H1 (cell line): ENCODE measurements at regions not wholly inside any gene's neighbourhood (a gene's known extent, or its start where the extent isn't known, plus 50 kb on each side); places are given as distances from the start of the nearest gene placed in this dataset.

ENCODE experiments used
- CTCF ChIA-PET: fragments of 300-600 bp; sonication (Branson Sonifier 250); formaldehyde crosslinking; loops from one replicate; lab custom pipeline; 2021; ENCODE audit not compliant: partially characterized antibody; lab: Charles Lee
- POLR2A ChIA-PET: fragments of 300-600 bp; sonication (Branson Sonifier 250); formaldehyde crosslinking; loops from one replicate; lab custom pipeline; 2021; ENCODE audit warnings: inconsistent platforms; ENCODE audit not compliant: partially characterized antibody; lab: Charles Lee
- DNase-seq, 2 experiments: peaks; one replicate each; pipeline versions ENCODE4 v3.0.0 to v3.0.0-alpha.2; 2010 to 2022; ENCODE audit warnings: low spot score in 2 of 2, low read depth in 1 of 2, mixed read lengths in 1 of 2
- FAIRE-seq: peaks from 2 replicates; lab custom pipeline; 2011; peaks lifted over from hg19 to GRCh38; lab: Jason Lieb, UNC
- H2AFZ ChIP-seq: 2 replicates; pipeline ENCODE4 v1.8.1; 2012; ENCODE audit warnings: low read length, inconsistent platforms
- H2AK5ac ChIP-seq: 2 replicates; pipeline ENCODE4 v1.6.1; 2013; ENCODE audit warnings: low read depth, low read length
- H2BK120ac ChIP-seq: replicated peaks from 2 replicates; pipeline ENCODE3; 2013; ENCODE audit warnings: low read depth, low read length, inconsistent platforms
- H2BK12ac ChIP-seq: 2 replicates; pipeline ENCODE4 v1.6.1; 2013; ENCODE audit warnings: low read depth, low read length
- H2BK15ac ChIP-seq: 2 replicates; pipeline ENCODE4 v1.6.1; 2013; ENCODE audit warnings: low read length
- H2BK20ac ChIP-seq: 2 replicates; pipeline ENCODE4 v1.6.1; 2013; ENCODE audit warnings: low read length
- H2BK5ac ChIP-seq: 2 replicates; pipeline ENCODE4 v1.6.1; 2013; ENCODE audit warnings: low read depth, low read length
- H3K14ac ChIP-seq: 2 replicates; pipeline ENCODE4 v1.6.1; 2013; ENCODE audit warnings: inconsistent platforms; ENCODE audit not compliant: insufficient read length
- H3K18ac ChIP-seq: 2 replicates; pipeline ENCODE4 v1.6.1; 2013; ENCODE audit warnings: low read length; ENCODE audit errors: extremely low read depth
- H3K23ac ChIP-seq: 2 replicates; pipeline ENCODE4 v1.6.1; 2013; ENCODE audit warnings: inconsistent platforms; ENCODE audit not compliant: insufficient read length
- H3K23me2 ChIP-seq: 2 replicates; pipeline ENCODE4 v1.6.1; 2013; ENCODE audit warnings: low read depth, low read length
- H3K27ac ChIP-seq: 2 replicates; pipeline ENCODE4 v1.6.1; 2011; ENCODE audit warnings: low read depth, low read length, inconsistent platforms
- H3K27me3 ChIP-seq, 4 experiments: replicated peaks in 1 of 4; 1 replicate in 1 of 4; 2 replicates in 3 of 4; pipeline versions ENCODE4 v1.6.1 to v1.8.1; 2011 to 2013; ENCODE audit warnings: low read length in 3 of 4, mild to moderate bottlenecking in 3 of 4, inconsistent platforms in 2 of 4, mixed read lengths in 2 of 4, moderate library complexity in 1 of 4; ENCODE audit not compliant: control insufficient read depth in 3 of 4, insufficient read depth in 3 of 4; ENCODE audit errors: extremely low read depth in 1 of 4
- H3K36me3 ChIP-seq, 4 experiments: 2 replicates each; pipeline versions ENCODE4 v1.6.1 to v1.8.1; 2011 to 2013; ENCODE audit warnings: mild to moderate bottlenecking in 4 of 4, low read length in 3 of 4, moderate library complexity in 2 of 4, control low read depth in 1 of 4, inconsistent platforms in 1 of 4; ENCODE audit not compliant: insufficient read depth in 4 of 4, control insufficient read depth in 2 of 4
- H3K4ac ChIP-seq: replicated peaks from 2 replicates; pipeline ENCODE3; 2013; ENCODE audit warnings: low read length, low read depth, mixed read lengths, inconsistent platforms; ENCODE audit not compliant: insufficient read length
- H3K4me1 ChIP-seq, 4 experiments: replicated peaks in 1 of 4; 1 replicate in 1 of 4; 2 replicates in 3 of 4; pipeline versions ENCODE4 v1.6.1 to v1.8.1; 2011 to 2013; ENCODE audit warnings: low read length in 3 of 4, inconsistent platforms in 2 of 4, mixed read lengths in 1 of 4; ENCODE audit not compliant: insufficient read depth in 4 of 4, control insufficient read depth in 3 of 4
- H3K4me2 ChIP-seq, 2 experiments: 2 replicates each; pipeline versions ENCODE4 v1.6.1 to v1.8.1; 2011 to 2013; ENCODE audit warnings: low read depth in 2 of 2, low read length in 2 of 2, control low read depth in 1 of 2, inconsistent platforms in 1 of 2, mild to moderate bottlenecking in 1 of 2; ENCODE audit not compliant: insufficient read depth in 1 of 2
- H3K4me3 ChIP-seq, 4 experiments: fragments of 200-600, 300-600 bp in 1 of 4; sonication (generic), shearing (Covaris generic), sonication (Bioruptor Twin) in 1 of 4; 2 replicates each; pipeline versions ENCODE4 v1.5.1 to v1.8.1; 2011 to 2016; ENCODE audit warnings: low read length in 4 of 4, low read depth in 3 of 4, control low read depth in 2 of 4, inconsistent platforms in 2 of 4, mild to moderate bottlenecking in 2 of 4, mixed read lengths in 1 of 4, moderate library complexity in 1 of 4; ENCODE audit not compliant: insufficient read depth in 2 of 4; ENCODE audit errors: extremely low read depth in 1 of 4
- H3K56ac ChIP-seq: replicated peaks from 2 replicates; pipeline ENCODE3; 2013; ENCODE audit warnings: low read depth, mild to moderate bottlenecking, mixed read lengths, low read length, inconsistent platforms; ENCODE audit not compliant: insufficient read length
- H3K79me1 ChIP-seq: 2 replicates; pipeline ENCODE4 v1.6.1; 2013; ENCODE audit warnings: low read depth, low read length, control low read depth
- H3K79me2 ChIP-seq, 2 experiments: 2 replicates each; pipeline versions ENCODE4 v1.6.1 to v1.8.1; 2012 to 2013; ENCODE audit warnings: low read length in 2 of 2, mild to moderate bottlenecking in 2 of 2, inconsistent platforms in 1 of 2; ENCODE audit not compliant: insufficient read depth in 2 of 2, control insufficient read depth in 1 of 2
- H3K9ac ChIP-seq, 4 experiments: replicated peaks in 1 of 4; 1 replicate in 1 of 4; 2 replicates in 3 of 4; pipeline versions ENCODE4 v1.6.1 to v1.8.1; 2011 to 2013; ENCODE audit warnings: low read depth in 3 of 4, low read length in 3 of 4, control low read depth in 2 of 4, mild to moderate bottlenecking in 2 of 4, moderate library complexity in 2 of 4, inconsistent platforms in 1 of 4; ENCODE audit errors: extremely low read depth in 1 of 4
- H3K9me3 ChIP-seq, 2 experiments: 2 replicates each; pipeline versions ENCODE4 v1.6.1 to v1.8.1; 2012 to 2013; ENCODE audit warnings: mild to moderate bottlenecking in 2 of 2, moderate library complexity in 2 of 2, control low read depth in 1 of 2, inconsistent platforms in 1 of 2, low read depth in 1 of 2, low read length in 1 of 2, mixed read lengths in 1 of 2; ENCODE audit not compliant: insufficient read depth in 2 of 2
- H4K20me1 ChIP-seq, 2 experiments: replicated peaks in 1 of 2; 2 replicates each; pipeline versions ENCODE3 to v1.8.1; 2011 to 2013; ENCODE audit warnings: inconsistent platforms in 2 of 2, low read length in 2 of 2, mild to moderate bottlenecking in 1 of 2; ENCODE audit not compliant: insufficient read depth in 2 of 2, control insufficient read depth in 1 of 2
- H4K5ac ChIP-seq: 2 replicates; pipeline ENCODE4 v1.6.1; 2013; ENCODE audit warnings: low read length, low read depth, mixed read lengths, inconsistent platforms; ENCODE audit not compliant: insufficient read length
- H4K8ac ChIP-seq: 2 replicates; pipeline ENCODE4 v1.8.0; 2013; ENCODE audit warnings: mild to moderate bottlenecking, moderate library complexity, low read length, inconsistent platforms; ENCODE audit not compliant: insufficient read depth; ENCODE audit errors: extremely low read depth
- H4K91ac ChIP-seq: replicated peaks from 2 replicates; pipeline ENCODE3; 2013; ENCODE audit warnings: low read length, mixed read lengths, inconsistent platforms; ENCODE audit not compliant: insufficient read length
- EGR1 ChIP-seq: IDR thresholded peaks from 2 replicates; pipeline ENCODE4 v1.6.1; 2011; ENCODE audit warnings: low read depth, low read length, borderline replicate concordance
- FOSL1 ChIP-seq: IDR thresholded peaks from 2 replicates; pipeline ENCODE4 v1.6.1; 2011; ENCODE audit warnings: mild to moderate bottlenecking, low read depth, low read length, moderate library complexity; ENCODE audit not compliant: insufficient read depth
- GABPA ChIP-seq: IDR thresholded peaks from 2 replicates; pipeline ENCODE4 v1.6.1; 2011; ENCODE audit warnings: mild to moderate bottlenecking, low read length, moderate library complexity, borderline replicate concordance; ENCODE audit not compliant: insufficient read depth
- NRF1 ChIP-seq: IDR thresholded peaks from 2 replicates; pipeline ENCODE4 v1.6.1; 2011; ENCODE audit warnings: mild to moderate bottlenecking, low read depth, low read length, improper control_type of control experiment
- SP1 ChIP-seq: IDR thresholded peaks from 2 replicates; pipeline ENCODE4 v1.6.1; 2011; ENCODE audit warnings: low read depth, low read length
- TCF12 ChIP-seq: IDR thresholded peaks from 2 replicates; pipeline ENCODE4 v1.6.1; 2011; ENCODE audit warnings: low read depth, mild to moderate bottlenecking, low read length
- WGBS, 2 experiments: shearing (Covaris generic) in 1 of 2; methylation state at CpG; one replicate each; pipeline versions ENCODE4 v1.1.6 to v1.1.7; 2013 to 2015; ENCODE audit warnings: low lambda C conversion rate in 2 of 2, mixed read lengths in 2 of 2, inconsistent platforms in 1 of 2, low coverage in 1 of 2, missing lambda C conversion rate in 1 of 2; ENCODE audit not compliant: insufficient replicate concordance in 2 of 2, insufficient coverage in 1 of 2, insufficient read length in 1 of 2; ENCODE audit errors: extremely low coverage in 1 of 2, missing lambda C conversion rate in 1 of 2; 5-methylcytosine and 5-hydroxymethylcytosine counted together

- no peak overlapping the region for H3K4me3 ChIP-seq
- H2AK5ac ChIP-seq, result no peak overlapping the region
- no peak overlapping the region for H2BK20ac ChIP-seq
- no peak overlapping the region for H4K8ac ChIP-seq
- no peaks in the 10 kb centered on the region for H3K27me3 ChIP-seq
- no peaks in the 10 kb centered on the region for H3K23me2 ChIP-seq
- no peaks in the 10 kb centered on the region for H3K79me1 ChIP-seq
- no peak overlapping the region for H2BK12ac ChIP-seq
- H3K56ac ChIP-seq, result no peak overlapping the region
- no peak overlapping the region for H2AFZ ChIP-seq
- no peak overlapping the region for H3K27ac ChIP-seq
- no peaks in the 10 kb centered on the region for H3K36me3 ChIP-seq
- peaks cover 20 to 82% of the 10 kb centered on the region in 2 experiments; a peak in 3 of 4 replicates for H3K9me3 ChIP-seq
- no peak overlapping the region for H3K18ac ChIP-seq
- H3K23ac ChIP-seq, result no peak overlapping the region
- no peak overlapping the region for H4K91ac ChIP-seq
- no peak overlapping the region for H3K14ac ChIP-seq
- ChIA-PET POLR2A (no interaction called here), CTCF (no interaction called here)
- no peak overlapping the region for H2BK15ac ChIP-seq
- FAIRE-seq (no peak), DNase-seq (no peak)
- H3K4me1 ChIP-seq, result no peaks in the 10 kb centered on the region
- no peaks in the 10 kb centered on the region for H4K20me1 ChIP-seq
- WGBS, 2 experiments, result 82% methylated on average over 14 of the region's 17 CpGs; no CpG with 5 or more reads in 1 of the 2 experiments
- H3K79me2 ChIP-seq, result no peaks in the 10 kb centered on the region
- H4K5ac ChIP-seq, result no peak overlapping the region
- no peak overlapping the region for H3K9ac ChIP-seq
- H3K4ac ChIP-seq, result no peak overlapping the region
- no peak overlapping the region for H2BK5ac ChIP-seq
- H3K4me2 ChIP-seq, result no peak overlapping the region
- no peak overlapping the region for H2BK120ac ChIP-seq
- no peak for TF ChIP-seq EGR1
- TF ChIP-seq TCF12, result no peak
- TF ChIP-seq SP1, result no peak
- TF ChIP-seq FOSL1, result no peak
- no peak for TF ChIP-seq GABPA
- no peak for TF ChIP-seq NRF1
Observed at GRCh38 chr10:38605153-38605661, 511.1 kb downstream of the ZNF37A start.
